ENCODE measurements at regions not wholly inside any gene's neighbourhood (a gene's known extent, or its start where the extent isn't known, plus 50 kb on each side); places are given as distances from the start of the nearest gene placed in this dataset.

GRCh38 chr16:64211331-64211730 is 910.5 kb downstream of the CDH11 start:
- TF ChIP-seq POLR2AphosphoS5 (IDR thresholded peaks at IDR 0.05) (no peak), EP300 (IDR thresholded peaks at IDR 0.05; ENCODE audit: low read depth) (no peak), POLR2A (IDR thresholded peaks at IDR 0.05) (no peak), CTCF (IDR thresholded peaks at IDR 0.05) (no peak)
- H3K36me3 ChIP-seq, result no peaks in the 10 kb centered on the region
- no peaks in the 10 kb centered on the region for H3K27me3 ChIP-seq
- no peak for DNase-seq
- in situ Hi-C loops (cut with MboI; ENCODE audit: low pct_ligation_motif_present in 1 of 4, low pct_unique_long_range_greater_than_20kb in 1 of 4, low sequenced_read_pairs in 3 of 4) (no loop called here), intact Hi-C loops (cut with DNase I; ENCODE audit: low total_unique reads) (no loop called here)
- no peak overlapping the region for H3K27ac ChIP-seq
- H3K4me1 ChIP-seq, result no peaks in the 10 kb centered on the region
- WGBS, 2 donors (ENCODE audit: low coverage in 1 of 2), result 56 to 64% methylated on average over 3 to 5 of the region's 5 CpGs
- H3K9me3 ChIP-seq, result no peaks in the 10 kb centered on the region
- H3K4me3 ChIP-seq, result no peak overlapping the region

GRCh38 chr16:64206862-64207261 is 915.0 kb downstream of the CDH11 start:
- 73 to 80% methylated on average over 1 to 2 of the region's 2 CpGs for WGBS, 2 donors (ENCODE audit: low coverage in 1 of 2)

DNA sequence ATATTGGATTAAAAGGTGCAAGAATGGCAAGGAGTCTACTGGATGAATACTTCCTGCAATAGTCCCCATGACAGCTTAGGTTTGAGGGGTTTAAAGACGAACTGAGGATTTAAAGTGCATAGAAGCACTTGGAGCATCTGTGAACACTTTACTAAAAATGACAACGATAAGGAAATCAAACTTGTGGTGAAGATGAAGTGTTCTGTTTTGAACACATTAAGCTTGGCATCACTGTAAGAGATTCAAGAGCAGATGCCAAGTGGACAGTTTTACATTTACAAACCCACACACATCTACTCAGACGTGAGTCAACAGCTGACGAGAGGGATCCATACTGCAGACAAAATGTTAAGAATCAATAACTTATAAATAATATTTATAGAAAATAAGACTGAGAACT is 918.7 kb downstream of the CDH11 start:
- Histone ChIP-seq H3K27ac (no peak overlapping the region), H3K4me1 (no peaks in the 10 kb centered on the region), H3K9me3 (no peaks in the 10 kb centered on the region), H3K36me3 (no peaks in the 10 kb centered on the region), H3K4me3 (no peak overlapping the region), H3K27me3 (no peaks in the 10 kb centered on the region)
- intact Hi-C loops (cut with DNase I; ENCODE audit: low total_unique reads), result no loop called here
- WGBS, 2 donors (ENCODE audit: low coverage in 1 of 2), result 72 to 79% methylated on average over 2 to 4 of the region's 4 CpGs
- in situ Hi-C loops (cut with MboI; ENCODE audit: low pct_ligation_motif_present in 1 of 4, low pct_unique_long_range_greater_than_20kb in 1 of 4, low sequenced_read_pairs in 3 of 4), result no loop called here
- DNase-seq, result no peak
- TF ChIP-seq CTCF (IDR thresholded peaks at IDR 0.05) (no peak), POLR2A (IDR thresholded peaks at IDR 0.05) (no peak), EP300 (IDR thresholded peaks at IDR 0.05; ENCODE audit: low read depth) (no peak)

More at GRCh38 chr16:64206862-64207261, 915.0 kb downstream of the CDH11 start:
- no peak overlapping the region for H3K27ac ChIP-seq
- intact Hi-C loops (cut with DNase I; ENCODE audit: low total_unique reads) (no loop called here), in situ Hi-C loops (cut with MboI; ENCODE audit: low pct_ligation_motif_present in 1 of 4, low pct_unique_long_range_greater_than_20kb in 1 of 4, low sequenced_read_pairs in 3 of 4) (no loop called here)
- TF ChIP-seq EP300 (IDR thresholded peaks at IDR 0.05; ENCODE audit: low read depth) (no peak), POLR2AphosphoS5 (IDR thresholded peaks at IDR 0.05) (no peak), POLR2A (IDR thresholded peaks at IDR 0.05) (no peak), CTCF (IDR thresholded peaks at IDR 0.05) (no peak)
- H3K36me3 ChIP-seq, result no peaks in the 10 kb centered on the region
- H3K27me3 ChIP-seq, result no peaks in the 10 kb centered on the region
- H3K9me3 ChIP-seq, result no peaks in the 10 kb centered on the region
- H3K4me3 ChIP-seq, result no peak overlapping the region
- DNase-seq, result no peak
- H3K4me1 ChIP-seq, result no peaks in the 10 kb centered on the region

- in situ Hi-C loops (cut with MboI; ENCODE audit: low pct_ligation_motif_present in 1 of 4, low pct_unique_long_range_greater_than_20kb in 1 of 4, low sequenced_read_pairs in 3 of 4), result no loop called here
- Histone ChIP-seq H3K9me3 (no peaks in the 10 kb centered on the region), H3K36me3 (no peaks in the 10 kb centered on the region), H3K4me1 (no peaks in the 10 kb centered on the region), H3K27me3 (no peaks in the 10 kb centered on the region), H3K4me3 (no peak overlapping the region), H3K27ac (no peak overlapping the region)
- no peak for DNase-seq
- 69 to 75% methylated on average over 4 of the region's 4 CpGs for WGBS, 2 donors (ENCODE audit: low coverage in 1 of 2)
- no peak for TF ChIP-seq CTCF (IDR thresholded peaks at IDR 0.05)
- no peak for TF ChIP-seq POLR2A (IDR thresholded peaks at IDR 0.05)
- no peak for TF ChIP-seq EP300 (IDR thresholded peaks at IDR 0.05; ENCODE audit: low read depth)
- no peak for TF ChIP-seq POLR2AphosphoS5 (IDR thresholded peaks at IDR 0.05)
- intact Hi-C loops (cut with DNase I; ENCODE audit: low total_unique reads), result no loop called here
Measured at GRCh38 chr16:64202571-64202970, 919.3 kb downstream of the CDH11 start.

Data from transverse colon (tissue), 4 donors.